ENCODE measurements at regions not wholly inside any gene's neighbourhood (a gene's known extent, or its start where the extent isn't known, plus 50 kb on each side); places are given as distances from the start of the nearest gene placed in this dataset.

DNA sequence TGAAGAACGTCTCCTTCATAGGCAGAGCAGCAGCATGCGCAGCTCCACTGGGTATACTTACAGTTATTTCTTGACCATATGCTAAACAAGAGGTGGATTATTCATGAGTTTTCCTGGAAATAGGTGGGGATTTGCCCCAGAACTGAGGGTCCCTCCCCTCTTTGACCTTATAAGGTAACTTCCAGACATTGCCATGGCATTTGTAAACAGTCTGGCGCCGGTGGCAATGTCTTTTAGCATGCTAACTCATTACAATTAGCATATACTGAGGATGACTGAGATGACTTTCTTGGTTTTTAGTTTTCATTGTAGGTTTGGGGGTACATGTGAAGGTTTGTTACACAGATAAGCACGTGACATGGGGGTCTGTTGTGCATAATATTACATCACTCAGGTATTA, 97.3 kb downstream of the MTNR1A start:
- Histone ChIP-seq H3K4me1 (no peaks in the 10 kb centered on the region), H3K27me3 (peaks cover 0 to 6% of the 10 kb centered on the region in 2 donors), H3K9me3 (no peaks in the 10 kb centered on the region), H3K27ac (no peak overlapping the region), H3K4me3 (no peak overlapping the region), H3K36me3 (no peaks in the 10 kb centered on the region)
- ATAC-seq, result no peak
- TF ChIP-seq, protein P1, sequence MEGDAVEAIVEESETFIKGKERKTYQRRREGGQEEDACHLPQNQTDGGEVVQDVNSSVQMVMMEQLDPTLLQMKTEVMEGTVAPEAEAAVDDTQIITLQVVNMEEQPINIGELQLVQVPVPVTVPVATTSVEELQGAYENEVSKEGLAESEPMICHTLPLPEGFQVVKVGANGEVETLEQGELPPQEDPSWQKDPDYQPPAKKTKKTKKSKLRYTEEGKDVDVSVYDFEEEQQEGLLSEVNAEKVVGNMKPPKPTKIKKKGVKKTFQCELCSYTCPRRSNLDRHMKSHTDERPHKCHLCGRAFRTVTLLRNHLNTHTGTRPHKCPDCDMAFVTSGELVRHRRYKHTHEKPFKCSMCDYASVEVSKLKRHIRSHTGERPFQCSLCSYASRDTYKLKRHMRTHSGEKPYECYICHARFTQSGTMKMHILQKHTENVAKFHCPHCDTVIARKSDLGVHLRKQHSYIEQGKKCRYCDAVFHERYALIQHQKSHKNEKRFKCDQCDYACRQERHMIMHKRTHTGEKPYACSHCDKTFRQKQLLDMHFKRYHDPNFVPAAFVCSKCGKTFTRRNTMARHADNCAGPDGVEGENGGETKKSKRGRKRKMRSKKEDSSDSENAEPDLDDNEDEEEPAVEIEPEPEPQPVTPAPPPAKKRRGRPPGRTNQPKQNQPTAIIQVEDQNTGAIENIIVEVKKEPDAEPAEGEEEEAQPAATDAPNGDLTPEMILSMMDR (IDR thresholded peaks at IDR 0.05), result no peak
- no peak for TF ChIP-seq POLR2A (IDR thresholded peaks at IDR 0.05)
- DNase-seq, result no peak
- 69% methylated on average over 4 of the region's 5 CpGs for WGBS (ENCODE audit: insufficient coverage, low coverage, low lambda C conversion rate, missing lambda C conversion rate)
- intact Hi-C loops (cut with DNase I), result no loop called here

DNA sequence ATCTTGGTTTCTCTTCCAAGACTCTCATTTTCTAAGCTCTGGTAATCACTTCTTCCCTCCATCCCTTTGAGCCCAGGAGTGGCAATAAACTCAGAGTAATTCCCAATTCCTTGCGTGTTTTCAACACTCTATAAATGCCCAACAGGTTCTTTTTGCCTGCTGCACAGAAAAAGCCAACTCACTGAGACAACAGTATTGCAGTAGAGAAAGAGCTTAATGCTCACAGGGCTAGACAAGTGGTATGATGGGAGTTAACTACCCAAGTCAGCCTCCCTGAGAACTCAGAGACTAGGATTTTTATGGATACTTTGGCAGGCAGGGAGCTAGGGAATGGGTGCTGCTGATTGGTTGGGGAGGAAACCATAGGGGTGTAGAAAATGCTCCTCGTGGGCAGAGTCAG, 103.4 kb downstream of the MTNR1A start:
- no peak for TF ChIP-seq POLR2A (IDR thresholded peaks at IDR 0.05)
- TF ChIP-seq, protein P1 (IDR thresholded peaks at IDR 0.05), result no peak
- DNase-seq, result no peak
- no peak overlapping the region for H3K4me3 ChIP-seq
- ATAC-seq, result no peak
- no peaks in the 10 kb centered on the region for H3K27me3 ChIP-seq
- no peaks in the 10 kb centered on the region for H3K9me3 ChIP-seq
- no peaks in the 10 kb centered on the region for H3K4me1 ChIP-seq
- 52% methylated on average over 2 of the region's 2 CpGs for WGBS (ENCODE audit: insufficient coverage, low coverage, low lambda C conversion rate, missing lambda C conversion rate)
- H3K36me3 ChIP-seq, result no peaks in the 10 kb centered on the region
- no peak overlapping the region for H3K27ac ChIP-seq
- intact Hi-C loops (cut with DNase I), result no loop called here

DNA sequence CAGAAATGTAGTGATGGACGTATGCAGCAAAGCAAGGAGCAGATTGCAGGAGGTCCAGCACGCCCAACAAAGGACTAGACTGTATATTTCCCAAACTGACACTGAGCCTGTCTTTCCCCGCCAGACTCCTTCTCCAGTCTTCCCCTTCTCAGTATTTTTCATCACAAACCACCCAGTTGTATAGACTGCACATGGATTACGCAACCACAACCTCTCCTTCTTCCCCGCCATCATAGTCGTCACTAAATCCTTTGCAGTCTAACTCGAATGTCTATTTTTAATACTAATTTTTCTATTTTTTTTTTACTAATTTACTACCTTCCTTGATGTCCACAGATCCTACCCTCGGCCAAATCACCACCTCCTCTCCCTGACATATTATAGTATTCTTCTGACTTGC, 105.4 kb downstream of the MTNR1A start:
- intact Hi-C loops (cut with DNase I), result no loop called here
- H3K4me1 ChIP-seq, result no peaks in the 10 kb centered on the region
- no peaks in the 10 kb centered on the region for H3K27me3 ChIP-seq
- ATAC-seq, result no peak
- 67% methylated on average over 5 of the region's 8 CpGs for WGBS (ENCODE audit: insufficient coverage, low coverage, low lambda C conversion rate, missing lambda C conversion rate)
- H3K36me3 ChIP-seq, result no peaks in the 10 kb centered on the region
- DNase-seq, result no peak
- no peaks in the 10 kb centered on the region for H3K9me3 ChIP-seq
- no peak overlapping the region for H3K27ac ChIP-seq
- TF ChIP-seq, protein P1 (IDR thresholded peaks at IDR 0.05), result no peak
- no peak for TF ChIP-seq POLR2A (IDR thresholded peaks at IDR 0.05)
- no peak overlapping the region for H3K4me3 ChIP-seq

DNA sequence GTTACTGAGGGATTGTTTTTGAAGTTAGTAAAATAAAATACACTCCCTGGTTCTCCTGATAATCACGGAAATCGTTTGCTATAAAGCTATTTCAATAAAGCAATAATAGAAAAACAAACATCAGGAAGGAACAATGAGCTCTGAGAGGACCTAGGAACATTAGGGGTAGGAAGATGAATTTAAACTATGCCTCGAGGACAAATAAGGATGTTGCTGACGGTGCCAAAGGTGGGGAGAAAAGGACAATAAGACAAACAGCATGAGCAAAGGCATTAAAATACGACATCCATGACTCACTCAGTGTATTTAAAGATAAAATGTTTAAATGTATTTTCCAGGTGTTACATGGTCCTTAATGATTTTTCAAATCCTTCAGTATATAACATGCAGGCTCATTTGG, 110.3 kb downstream of the MTNR1A start:
- H3K27ac ChIP-seq, result no peak overlapping the region
- H3K4me1 ChIP-seq, result no peaks in the 10 kb centered on the region
- intact Hi-C loops (cut with DNase I), result no loop called here
- H3K4me3 ChIP-seq, result no peak overlapping the region
- H3K9me3 ChIP-seq, result no peaks in the 10 kb centered on the region
- TF ChIP-seq, protein P1 (IDR thresholded peaks at IDR 0.05), result no peak
- no peak for TF ChIP-seq POLR2A (IDR thresholded peaks at IDR 0.05)
- DNase-seq, result no peak
- H3K27me3 ChIP-seq, result no peaks in the 10 kb centered on the region
- 27% methylated on average over 5 of the region's 5 CpGs for WGBS (ENCODE audit: insufficient coverage, low coverage, low lambda C conversion rate, missing lambda C conversion rate)
- no peaks in the 10 kb centered on the region for H3K36me3 ChIP-seq
- no peak for ATAC-seq

DNA sequence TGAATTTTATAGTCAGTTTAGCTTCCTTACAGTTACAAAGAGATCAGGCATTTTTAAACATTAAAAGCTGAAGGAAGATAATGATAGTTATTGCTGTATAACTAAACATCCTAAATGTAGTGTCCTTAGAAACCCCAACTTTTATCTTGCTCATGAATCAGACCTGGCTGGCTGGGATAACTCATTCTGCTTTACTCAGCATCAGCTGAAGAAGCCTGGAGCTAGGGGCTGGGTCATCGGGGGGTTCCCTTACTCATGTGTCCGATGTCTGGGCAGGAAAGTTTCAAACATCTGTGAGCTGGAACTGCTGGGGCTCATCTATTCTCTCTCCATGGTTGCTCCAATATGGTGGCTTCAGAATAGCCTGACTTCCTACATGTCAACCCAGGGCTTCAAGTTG, 113.9 kb downstream of the MTNR1A start:
- 50% methylated on average over 1 of the region's 2 CpGs for WGBS (ENCODE audit: insufficient coverage, low coverage, low lambda C conversion rate, missing lambda C conversion rate)
- Histone ChIP-seq H3K27me3 (no peaks in the 10 kb centered on the region), H3K27ac (no peak overlapping the region), H3K36me3 (no peaks in the 10 kb centered on the region), H3K4me3 (no peak overlapping the region), H3K4me1 (no peaks in the 10 kb centered on the region), H3K9me3 (no peaks in the 10 kb centered on the region)
- no peak for TF ChIP-seq POLR2A (IDR thresholded peaks at IDR 0.05)
- TF ChIP-seq, protein P1 (IDR thresholded peaks at IDR 0.05), result no peak
- intact Hi-C loops (cut with DNase I), result no loop called here
- ATAC-seq (no peak), DNase-seq (no peak)
